Caco-2 (cell line): ENCODE measurements at regions not wholly inside any gene's neighbourhood (a gene's known extent, or its start where the extent isn't known, plus 50 kb on each side); places are given as distances from the start of the nearest gene placed in this dataset.

Experiments
- BruUV-seq: library from RNA; stranded (reverse); fragments of 400-500 nt; replicated peaks from 2 replicates; lab custom pipeline; 2021; lab: Mats Ljungman, UMichigan
- CTCF ChIA-PET: fragments of 300-600 bp; sonication (Branson Sonifier 250); formaldehyde crosslinking; loops from one replicate; lab custom pipeline; 2022; ENCODE audit warnings: antibody characterized with exemption; lab: Charles Lee
- POLR2A ChIA-PET: fragments of 300-600 bp; sonication (Branson Sonifier 250); formaldehyde crosslinking; loops from one replicate; lab custom pipeline; 2022; ENCODE audit warnings: antibody characterized with exemption; lab: Charles Lee
- DNase-seq, 2 experiments: peaks; one replicate each; pipeline versions ENCODE4 v3.0.0 to v3.0.0-alpha.2; 2020 to 2022
- H3K27me3 ChIP-seq: replicated peaks from 2 replicates; pipeline ENCODE4 v1.6.0; 2011; ENCODE audit warnings: low read length; ENCODE audit not compliant: control insufficient read depth, insufficient read depth
- H3K36me3 ChIP-seq: 2 replicates; pipeline ENCODE4 v1.5.1; 2011; ENCODE audit warnings: low read length; ENCODE audit not compliant: control insufficient read depth, insufficient read depth
- H3K4me1 ChIP-seq: fragments of 250-450 bp; sonication (Bioruptor Pico); 2 replicates; pipeline ENCODE4 v1.5.1; 2020; ENCODE audit warnings: mild to moderate bottlenecking
- H3K4me3 ChIP-seq: 2 replicates; pipeline ENCODE4 v1.5.1; 2011; ENCODE audit warnings: low read depth, mild to moderate bottlenecking, control low read depth, low read length
- H3K9me3 ChIP-seq: fragments of 250-450 bp; sonication (Bioruptor Pico); 2 replicates; pipeline ENCODE4 v1.5.1; 2020; ENCODE audit warnings: mild to moderate bottlenecking, moderate library complexity
- H3K27ac Mint-ChIP-seq: one replicate; pipeline ENCODE4 v1.8.0; 2022; ENCODE audit warnings: mixed read lengths; ENCODE audit not compliant: unreplicated experiment
- H3K27me3 Mint-ChIP-seq: one replicate; pipeline ENCODE4 v1.8.0; 2022; ENCODE audit warnings: mixed read lengths; ENCODE audit not compliant: insufficient read depth, unreplicated experiment
- H3K36me3 Mint-ChIP-seq: one replicate; pipeline ENCODE4 v1.8.0; 2022; ENCODE audit warnings: mild to moderate bottlenecking, mixed read lengths; ENCODE audit not compliant: insufficient read depth, unreplicated experiment
- H3K4me1 Mint-ChIP-seq: one replicate; pipeline ENCODE4 v1.8.0; 2022; ENCODE audit warnings: low read depth, mixed read lengths; ENCODE audit not compliant: unreplicated experiment
- H3K4me3 Mint-ChIP-seq: one replicate; pipeline ENCODE4 v1.8.0; 2022; ENCODE audit warnings: mild to moderate bottlenecking, moderate library complexity, mixed read lengths; ENCODE audit not compliant: unreplicated experiment
- H3K9me3 Mint-ChIP-seq: one replicate; pipeline ENCODE4 v1.8.0; 2022; ENCODE audit warnings: mixed read lengths; ENCODE audit not compliant: unreplicated experiment
- intact Hi-C: fragments of 100-400 bp; cut with micrococcal nuclease; formaldehyde crosslinking; loops from one replicate; pipeline ENCODE4 v1.10.0; 2022; ENCODE audit not compliant: unreplicated experiment
- TF ChIP-seq, protein P1 (sequence below), 2 experiments: fragments of 200-600 bp in 1 of 2; IDR thresholded peaks; 1 replicate in 1 of 2; 2 replicates in 1 of 2; pipeline versions ENCODE4 v1.5.1 to v1.8.0; 2011 to 2022; ENCODE audit warnings: antibody characterized with exemption in 1 of 2, control low read depth in 1 of 2, inconsistent platforms in 1 of 2, low read depth in 1 of 2, low read length in 1 of 2, mild to moderate bottlenecking in 1 of 2, moderate library complexity in 1 of 2; ENCODE audit not compliant: insufficient read depth in 1 of 2, severe bottlenecking in 1 of 2, unreplicated experiment in 1 of 2

DNA sequence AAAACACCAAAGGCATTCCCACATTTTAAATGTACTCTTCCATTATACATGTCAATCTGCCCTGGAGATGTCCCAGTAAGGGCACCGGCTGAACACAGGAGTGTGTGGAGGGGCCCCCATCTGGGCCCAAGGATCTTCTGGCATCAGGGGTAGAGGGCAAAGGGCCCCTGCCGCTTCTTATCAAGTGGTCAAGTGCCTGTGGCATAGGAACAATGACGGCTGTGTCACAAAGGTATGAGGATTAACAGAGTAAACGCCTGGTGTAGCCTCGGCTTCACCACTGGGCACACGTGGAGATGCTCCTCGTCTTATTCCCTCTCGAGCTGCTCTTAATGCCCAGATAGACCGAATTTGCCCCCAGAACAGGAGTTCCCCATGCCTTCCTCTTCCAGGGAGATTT lies 169.7 kb upstream of the GLI2 start:
- H3K4me1 Mint-ChIP-seq, result peaks cover 22% of the 10 kb centered on the region
- no peaks in the 10 kb centered on the region for H3K36me3 Mint-ChIP-seq
- no peaks in the 10 kb centered on the region for H3K9me3 Mint-ChIP-seq
- no peak overlapping the region for H3K4me3 Mint-ChIP-seq
- TF ChIP-seq, protein P1, sequence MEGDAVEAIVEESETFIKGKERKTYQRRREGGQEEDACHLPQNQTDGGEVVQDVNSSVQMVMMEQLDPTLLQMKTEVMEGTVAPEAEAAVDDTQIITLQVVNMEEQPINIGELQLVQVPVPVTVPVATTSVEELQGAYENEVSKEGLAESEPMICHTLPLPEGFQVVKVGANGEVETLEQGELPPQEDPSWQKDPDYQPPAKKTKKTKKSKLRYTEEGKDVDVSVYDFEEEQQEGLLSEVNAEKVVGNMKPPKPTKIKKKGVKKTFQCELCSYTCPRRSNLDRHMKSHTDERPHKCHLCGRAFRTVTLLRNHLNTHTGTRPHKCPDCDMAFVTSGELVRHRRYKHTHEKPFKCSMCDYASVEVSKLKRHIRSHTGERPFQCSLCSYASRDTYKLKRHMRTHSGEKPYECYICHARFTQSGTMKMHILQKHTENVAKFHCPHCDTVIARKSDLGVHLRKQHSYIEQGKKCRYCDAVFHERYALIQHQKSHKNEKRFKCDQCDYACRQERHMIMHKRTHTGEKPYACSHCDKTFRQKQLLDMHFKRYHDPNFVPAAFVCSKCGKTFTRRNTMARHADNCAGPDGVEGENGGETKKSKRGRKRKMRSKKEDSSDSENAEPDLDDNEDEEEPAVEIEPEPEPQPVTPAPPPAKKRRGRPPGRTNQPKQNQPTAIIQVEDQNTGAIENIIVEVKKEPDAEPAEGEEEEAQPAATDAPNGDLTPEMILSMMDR (IDR thresholded peaks at IDR 0.05; ENCODE audit: insufficient read depth in 1 of 2, low read depth in 1 of 2, low read length in 1 of 2, severe bottlenecking in 1 of 2, unreplicated experiment in 1 of 2), result no peak
- no peak overlapping the region for H3K4me3 ChIP-seq
- ChIA-PET CTCF (no interaction called here), POLR2A (no interaction called here)
- H3K4me1 ChIP-seq, result peaks cover 28% of the 10 kb centered on the region; the same call in 1 of the 2 replicates
- no peak overlapping the region for H3K27ac Mint-ChIP-seq
- no peaks in the 10 kb centered on the region for H3K27me3 Mint-ChIP-seq
- no TSS peak for BruUV-seq
- DNase-seq, result no peak
- no peaks in the 10 kb centered on the region for H3K36me3 ChIP-seq
- H3K9me3 ChIP-seq, result no peaks in the 10 kb centered on the region
- intact Hi-C loops, result no loop called here
- no peaks in the 10 kb centered on the region for H3K27me3 ChIP-seq

DNA sequence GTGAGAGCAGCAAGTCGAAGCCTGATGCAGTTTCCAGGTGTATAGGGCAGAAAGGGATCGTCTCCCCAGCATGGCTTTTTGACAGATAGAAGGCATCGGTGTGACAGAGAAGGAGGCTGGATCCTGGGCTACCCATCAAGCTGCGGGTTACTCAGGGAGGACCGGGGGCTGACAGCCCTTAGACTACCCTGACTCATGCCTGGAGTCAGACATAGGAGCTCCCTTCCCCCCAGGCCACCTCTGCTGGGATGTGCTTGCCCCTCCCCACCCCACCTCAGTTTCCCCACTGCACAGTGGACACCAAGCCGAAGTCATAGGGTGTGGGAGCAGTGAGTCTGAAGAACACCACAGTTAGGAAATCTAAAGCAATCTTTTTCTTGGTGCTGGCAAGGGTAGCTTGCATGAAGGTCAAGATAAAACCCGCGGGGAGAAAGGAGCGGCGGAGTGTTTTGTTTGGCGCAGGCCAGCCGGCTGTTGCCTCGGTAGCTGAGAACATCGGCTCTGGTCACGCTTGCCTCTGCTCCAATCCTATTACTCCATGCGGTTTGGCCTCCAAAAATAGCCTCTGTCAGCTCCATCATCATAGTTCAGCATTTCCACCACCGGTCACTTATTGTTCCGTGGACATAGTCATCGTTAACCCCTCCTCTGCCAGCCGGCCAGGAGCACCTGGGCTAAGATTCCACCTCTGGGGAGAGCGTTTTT lies 169.2 kb upstream of the GLI2 start:
- H3K36me3 Mint-ChIP-seq, result no peaks in the 10 kb centered on the region
- H3K4me3 ChIP-seq, result no peak overlapping the region
- H3K4me1 Mint-ChIP-seq, result peaks cover 22% of the 10 kb centered on the region
- H3K27ac Mint-ChIP-seq, result no peak overlapping the region
- no peaks in the 10 kb centered on the region for H3K9me3 Mint-ChIP-seq
- H3K4me3 Mint-ChIP-seq, result no peak overlapping the region
- intact Hi-C loops, result no loop called here
- no TSS peak for BruUV-seq
- no peaks in the 10 kb centered on the region for H3K9me3 ChIP-seq
- H3K27me3 Mint-ChIP-seq, result no peaks in the 10 kb centered on the region
- TF ChIP-seq, protein P1 (IDR thresholded peaks at IDR 0.05; ENCODE audit: insufficient read depth in 1 of 2, low read depth in 1 of 2, low read length in 1 of 2, severe bottlenecking in 1 of 2, unreplicated experiment in 1 of 2), result no peak
- no peaks in the 10 kb centered on the region for H3K36me3 ChIP-seq
- no peaks in the 10 kb centered on the region for H3K27me3 ChIP-seq
- ChIA-PET CTCF (no interaction called here), POLR2A (no interaction called here)
- peaks cover 33% of the 10 kb centered on the region; the same call in 1 of the 2 replicates for H3K4me1 ChIP-seq
- no peak for DNase-seq

DNA sequence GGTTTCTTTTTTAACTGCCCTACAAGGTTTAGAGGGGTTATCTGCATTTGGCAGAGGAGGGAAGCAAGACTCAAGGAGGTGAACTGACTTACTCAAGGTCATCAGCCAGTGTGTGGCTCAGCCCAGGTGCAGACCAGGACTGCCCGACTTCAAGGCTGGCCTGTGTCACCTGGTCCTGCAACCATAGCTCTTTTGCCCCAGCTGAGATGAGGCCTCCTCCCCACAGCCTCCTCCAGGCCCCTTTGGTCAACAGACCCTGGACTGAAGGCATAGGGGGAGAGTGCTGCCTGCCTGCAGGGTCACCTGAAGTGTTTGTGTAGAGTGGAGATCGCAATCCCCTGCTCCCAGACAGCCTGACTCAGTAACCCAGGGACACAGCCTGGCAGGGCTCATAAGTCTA lies 168.5 kb upstream of the GLI2 start:
- DNase-seq, result no peak
- Mint-ChIP-seq H3K27me3 (no peaks in the 10 kb centered on the region), H3K4me1 (peaks cover 22% of the 10 kb centered on the region), H3K27ac (no peak overlapping the region), H3K9me3 (no peaks in the 10 kb centered on the region), H3K36me3 (no peaks in the 10 kb centered on the region), H3K4me3 (no peak overlapping the region)
- Histone ChIP-seq H3K27me3 (no peaks in the 10 kb centered on the region), H3K36me3 (no peaks in the 10 kb centered on the region), H3K9me3 (no peaks in the 10 kb centered on the region), H3K4me3 (no peak overlapping the region), H3K4me1 (peaks cover 40% of the 10 kb centered on the region; the same call in 1 of the 2 replicates)
- ChIA-PET CTCF (no interaction called here), POLR2A (no interaction called here)
- intact Hi-C loops, result no loop called here
- BruUV-seq, result no TSS peak
- TF ChIP-seq, protein P1 (IDR thresholded peaks at IDR 0.05; ENCODE audit: insufficient read depth in 1 of 2, low read depth in 1 of 2, low read length in 1 of 2, severe bottlenecking in 1 of 2, unreplicated experiment in 1 of 2), result no peak
